H1 (cell line): ENCODE measurements at regions not wholly inside any gene's neighbourhood (a gene's known extent, or its start where the extent isn't known, plus 50 kb on each side); places are given as distances from the start of the nearest gene placed in this dataset.

Experiments used
- SAP30 ChIP-seq: fragments of 300-600 bp; sonication (generic); IDR thresholded peaks from 2 replicates; pipeline ENCODE4 v1.7.1; 2012; ENCODE audit warnings: low read length, moderate library complexity, mild to moderate bottlenecking, inconsistent platforms; ENCODE audit not compliant: insufficient read depth, insufficient replicate concordance
- SIX5 ChIP-seq: IDR thresholded peaks from 2 replicates; pipeline ENCODE4 v1.6.1; 2011; ENCODE audit warnings: mild to moderate bottlenecking, low read depth, low read length

DNA sequence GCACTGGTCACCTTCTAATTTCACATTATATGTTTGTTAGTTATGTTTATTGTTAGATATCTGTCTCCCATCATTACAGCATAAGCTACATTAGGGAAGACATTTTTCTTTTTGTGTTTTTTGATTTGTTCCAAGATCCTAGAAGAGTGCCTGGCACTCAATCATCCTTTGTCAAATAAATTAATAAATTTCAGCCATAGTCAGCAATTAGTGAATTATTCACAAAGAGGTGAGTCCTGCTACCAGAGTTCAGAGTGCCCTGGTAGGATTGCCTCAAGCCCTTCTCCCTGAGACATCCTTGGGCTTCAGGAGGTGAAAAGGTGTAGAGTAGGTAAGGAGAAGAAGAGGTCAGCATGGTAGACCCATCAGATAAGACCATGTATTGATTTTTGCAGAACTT is 186.2 kb upstream of the CTAGE1 start (continued):
- TF ChIP-seq SAP30 (no peak), SIX5 (no peak)
